Heart right ventricle (tissue), 16 donors: ENCODE measurements at regions not wholly inside any gene's neighbourhood (a gene's known extent, or its start where the extent isn't known, plus 50 kb on each side); places are given as distances from the start of the nearest gene placed in this dataset.

Experiments used
- ATAC-seq, 8 donors: fragments of 200-7000 bp; cut with Tn5 transposase; one replicate each; pipeline ENCODE4 v1.9.1; 2020; ENCODE audit warnings: mild to moderate bottlenecking in 8 of 8, moderate library complexity in 8 of 8, moderate number of reproducible peaks in 1 of 8
- DNase-seq, 2 donors: peaks; one replicate each; pipeline ENCODE4 v3.0.0-alpha.2; 2020
- H3K27ac ChIP-seq, 10 donors: fragments of 200-600 bp; sonication (generic) in 2 of 10; one replicate each; pipeline versions ENCODE4 v1.5.0 to v1.8.0; 2020 to 2022; ENCODE audit warnings: mild to moderate bottlenecking in 3 of 10
- H3K27me3 ChIP-seq, 7 donors: fragments of 200-600 bp; one replicate each; pipeline ENCODE4 v1.8.0; 2021 to 2022; ENCODE audit warnings: mild to moderate bottlenecking in 2 of 7
- H3K36me3 ChIP-seq, 9 donors: fragments of 200-600 bp; sonication (generic) in 1 of 9; one replicate each; pipeline versions ENCODE4 v1.5.0 to v1.8.0; 2020 to 2022; ENCODE audit warnings: mild to moderate bottlenecking in 2 of 9
- H3K4me1 ChIP-seq, 9 donors: fragments of 200-600 bp; sonication (generic) in 1 of 9; one replicate each; pipeline versions ENCODE4 v1.5.0 to v1.8.0; 2020 to 2022; ENCODE audit warnings: mild to moderate bottlenecking in 4 of 9
- H3K4me3 ChIP-seq, 10 donors: fragments of 200-600 bp; sonication (generic) in 2 of 10; one replicate each; pipeline versions ENCODE4 v1.5.0 to v1.8.0; 2020 to 2022; ENCODE audit warnings: mild to moderate bottlenecking in 7 of 10, moderate library complexity in 2 of 10
- H3K9me3 ChIP-seq, 11 donors: fragments of 200-600 bp in 10 of 11; sonication (generic) in 2 of 11; one replicate each; pipeline versions ENCODE4 v1.5.0 to v1.8.0; 2013 to 2022; ENCODE audit warnings: mild to moderate bottlenecking in 2 of 11, control low read depth in 1 of 11, moderate library complexity in 1 of 11
- WGBS, 2 donors: extraction: QIAGEN DNeasy Blood & Tissue Kit; methylation state at CpG; one replicate each; pipeline ENCODE4 v1.1.7; 2013; ENCODE audit warnings: inconsistent platforms in 1 of 2; 5-methylcytosine and 5-hydroxymethylcytosine counted together
- intact Hi-C, 10 donors: fragments of 100-400 bp; cut with DNase I; formaldehyde crosslinking; loops; one replicate each; pipeline versions ENCODE4 v1.11.1 to v1.14.2; 2022
- TF ChIP-seq, protein P1 (sequence below), 9 donors: fragments of 200-600 bp; sonication (generic) in 2 of 9; IDR thresholded peaks; one replicate each; pipeline versions ENCODE4 v1.5.0 to v1.8.0; 2021 to 2022; ENCODE audit warnings: antibody characterized with exemption in 9 of 9, mild to moderate bottlenecking in 5 of 9, moderate library complexity in 1 of 9
- donor health status: Arrhythmogenic right ventricular cardiomyopathy.
- donor health status: ischemic (EF 13 %, LVEDD 7.1; RV severe dilation, severe dysfunction).
- donor health status: healthy with polysubstance abuse.
- donor health status: DM: no; HTN: yes; CAD: no.
- donor health status: DM: no; HTN: no; CAD: no.
- donor health status: ischemic (EF 25% LVEDD 6.9; RV normal size, moderate dysfunction).
- donor health status: ischemic (EF 25% LVEDD 5.7; RV mildly dilated, moderate dysfunction).
- donor health status: healthy.
- donor health status: DM: yes; HTN: yes; CAD: no.
- donor health status: Ischemic cardiomyopathy.
- donor health status: ischemic (EF 35%, LVEDD 5.7; RV mildly dilated, moderate dysfunction).
- donor health status: nonischemic (EF 11% LVEDD 7.7; RV severe dilation, severe dysfunction).
- donor health status: DM: yes; HTN: yes; CAD: no.
- donor health status: PGD.
- donor health status: ischemic (EF 29% LVEDD 5.4; RV normal size, mild dysfunction).
- donor health status: nonischemic (EF 23%, LVEDD 6.1; RV moderate dilation, normal function).

DNA sequence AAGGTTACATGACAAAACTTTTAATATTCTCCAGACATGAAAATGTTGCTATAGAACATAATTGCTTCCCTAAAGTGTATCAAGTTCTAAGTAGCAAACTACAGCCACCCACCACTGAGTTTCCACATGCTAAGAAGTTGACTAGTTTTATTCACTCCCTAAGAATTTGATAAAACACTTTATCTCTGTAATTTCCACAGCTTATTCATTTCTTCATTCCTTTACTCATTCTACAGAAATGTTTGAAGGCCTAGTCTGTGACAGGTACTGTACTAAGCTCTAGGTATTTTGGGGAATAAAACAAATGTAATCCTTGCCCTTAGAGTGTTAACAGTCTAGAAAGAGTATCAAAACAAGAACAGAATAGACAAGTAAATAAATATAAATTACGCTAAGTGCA is 101.8 kb upstream of the DIAPH3 start:
- Histone ChIP-seq H3K9me3 (peaks cover 0 to 10% (median 0%) of the 10 kb centered on the region in 11 donors), H3K4me1 (no peaks in the 10 kb centered on the region), H3K27me3 (peaks cover 0 to 7% (median 1%) of the 10 kb centered on the region in 7 donors), H3K36me3 (no peaks in the 10 kb centered on the region), H3K27ac (no peak overlapping the region), H3K4me3 (no peak overlapping the region)
- TF ChIP-seq, protein P1, sequence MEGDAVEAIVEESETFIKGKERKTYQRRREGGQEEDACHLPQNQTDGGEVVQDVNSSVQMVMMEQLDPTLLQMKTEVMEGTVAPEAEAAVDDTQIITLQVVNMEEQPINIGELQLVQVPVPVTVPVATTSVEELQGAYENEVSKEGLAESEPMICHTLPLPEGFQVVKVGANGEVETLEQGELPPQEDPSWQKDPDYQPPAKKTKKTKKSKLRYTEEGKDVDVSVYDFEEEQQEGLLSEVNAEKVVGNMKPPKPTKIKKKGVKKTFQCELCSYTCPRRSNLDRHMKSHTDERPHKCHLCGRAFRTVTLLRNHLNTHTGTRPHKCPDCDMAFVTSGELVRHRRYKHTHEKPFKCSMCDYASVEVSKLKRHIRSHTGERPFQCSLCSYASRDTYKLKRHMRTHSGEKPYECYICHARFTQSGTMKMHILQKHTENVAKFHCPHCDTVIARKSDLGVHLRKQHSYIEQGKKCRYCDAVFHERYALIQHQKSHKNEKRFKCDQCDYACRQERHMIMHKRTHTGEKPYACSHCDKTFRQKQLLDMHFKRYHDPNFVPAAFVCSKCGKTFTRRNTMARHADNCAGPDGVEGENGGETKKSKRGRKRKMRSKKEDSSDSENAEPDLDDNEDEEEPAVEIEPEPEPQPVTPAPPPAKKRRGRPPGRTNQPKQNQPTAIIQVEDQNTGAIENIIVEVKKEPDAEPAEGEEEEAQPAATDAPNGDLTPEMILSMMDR (IDR thresholded peaks at IDR 0.05) = no peak
- DNase-seq = no peak
- no peak for ATAC-seq
- WGBS, 2 donors = 100% methylated on average over 1 of the region's 1 CpG
- intact Hi-C loops = no loop called here

DNA sequence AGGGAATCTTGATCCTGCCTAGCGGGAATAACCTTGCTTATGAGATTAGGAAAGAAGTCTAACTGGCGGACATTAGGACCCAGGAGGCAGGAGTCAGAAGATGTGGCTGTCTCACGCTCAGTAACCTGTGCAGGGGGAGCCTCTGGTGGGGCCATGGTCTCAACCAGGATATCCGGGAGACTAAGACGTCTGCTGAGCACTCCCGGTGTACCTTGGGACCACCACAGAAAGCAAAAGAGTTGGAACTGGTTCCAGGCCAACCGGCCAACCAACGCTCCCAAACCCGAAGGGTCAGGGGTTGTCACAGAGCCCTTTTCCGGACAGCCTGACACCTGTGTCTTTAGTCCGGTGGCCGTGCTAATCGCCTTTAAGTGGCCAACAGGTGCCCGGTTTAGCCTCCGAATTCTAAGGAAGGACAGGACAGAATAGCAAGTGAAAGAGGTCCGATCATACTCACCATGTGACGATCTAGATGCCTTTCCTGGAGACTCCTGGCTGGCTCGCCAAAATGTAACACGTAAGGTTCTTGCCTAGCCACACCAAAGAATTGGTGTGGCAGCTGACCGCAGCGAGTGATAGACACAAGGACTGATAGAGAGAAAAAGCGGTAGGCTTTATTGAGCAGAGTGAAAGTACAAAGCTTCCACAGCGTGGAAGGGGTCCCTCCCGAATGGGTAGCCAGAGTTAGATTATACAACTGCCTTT is 103.9 kb upstream of the DIAPH3 start:
- 46 to 49% methylated on average over 24 of the region's 24 CpGs for WGBS, 2 donors
- DNase-seq (no peak), ATAC-seq (no peak)
- intact Hi-C loops = no loop called here
- Histone ChIP-seq H3K4me1 (no peaks in the 10 kb centered on the region), H3K27me3 (no peaks in the 10 kb centered on the region), H3K9me3 (peaks cover 0 to 7% (median 0%) of the 10 kb centered on the region in 11 donors), H3K27ac (no peak overlapping the region), H3K36me3 (no peaks in the 10 kb centered on the region), H3K4me3 (peak overlapping the region in 9 of 10 donors; percentile 21 to 55 (median 46))
- TF ChIP-seq, protein P1 (IDR thresholded peaks at IDR 0.05) = no peak

- H3K27ac ChIP-seq = no peak overlapping the region
- H3K4me3 ChIP-seq = peak overlapping the region in 8 of 10 donors; percentile 25 to 55 (median 47)
- DNase-seq (no peak), ATAC-seq (no peak)
- TF ChIP-seq, protein P1 (IDR thresholded peaks at IDR 0.05) = no peak
- H3K36me3 ChIP-seq = no peaks in the 10 kb centered on the region
- H3K9me3 ChIP-seq = peaks cover 0 to 2% (median 0%) of the 10 kb centered on the region in 11 donors
- whole genome bisulfite sequencing, 2 donors = 54 to 57% methylated on average over 8 of the region's 8 CpGs
- no peaks in the 10 kb centered on the region for H3K4me1 ChIP-seq
- intact Hi-C loops = no loop called here
- H3K27me3 ChIP-seq = no peaks in the 10 kb centered on the region
These were observed 104.5 kb upstream of the DIAPH3 start for GRCh38 chr13:60268203-60268555.

GRCh38 chr13:60273971-60274527 is 110.3 kb upstream of the DIAPH3 start:
- intact Hi-C loops = no loop called here
- peaks cover 0 to 6% (median 0%) of the 10 kb centered on the region in 7 donors for H3K27me3 ChIP-seq
- ATAC-seq (no peak), DNase-seq (no peak)
- H3K27ac ChIP-seq = no peak overlapping the region
- no peaks in the 10 kb centered on the region for H3K4me1 ChIP-seq
- TF ChIP-seq, protein P1 (IDR thresholded peaks at IDR 0.05) = no peak
- H3K9me3 ChIP-seq = no peaks in the 10 kb centered on the region
- H3K4me3 ChIP-seq = no peak overlapping the region
- no peaks in the 10 kb centered on the region for H3K36me3 ChIP-seq
